ENCODE measurements at regions not wholly inside any gene's neighbourhood (a gene's known extent, or its start where the extent isn't known, plus 50 kb on each side); places are given as distances from the start of the nearest gene placed in this dataset.

GRCh38 chr1:34296059-34296458 lies 119.4 kb downstream of the C1orf94 start:
- Histone ChIP-seq H3K23ac (ENCODE audit: insufficient read length, low read depth, low read length) (no peak overlapping the region), H3K4me1 (ENCODE audit: insufficient read depth, low read length) (no peaks in the 10 kb centered on the region), H3K18ac (ENCODE audit: insufficient read length, low read depth, low read length) (no peak overlapping the region), H3K4ac (ENCODE audit: low read depth, low read length) (no peak overlapping the region), H3K9me3 (ENCODE audit: control insufficient read depth, low read depth, low read length) (no peaks in the 10 kb centered on the region), H3K79me1 (ENCODE audit: insufficient read depth, low read depth, low read length, poor library complexity, severe bottlenecking) (no peaks in the 10 kb centered on the region), H2AFZ (ENCODE audit: low read length) (no peak overlapping the region), H2BK5ac (ENCODE audit: insufficient read length, low read length) (no peak overlapping the region), H3K23me2 (ENCODE audit: insufficient read length, low read depth, low read length, poor library complexity, severe bottlenecking) (no peaks in the 10 kb centered on the region), H3K27ac (ENCODE audit: insufficient read length, low read depth, low read length) (no peak overlapping the region), H3K79me2 (ENCODE audit: insufficient read depth, low read length) (no peaks in the 10 kb centered on the region), H2BK20ac (ENCODE audit: low read depth, low read length, poor library complexity, severe bottlenecking) (no peak overlapping the region), H3T11ph (ENCODE audit: low read length) (no peak overlapping the region), H3K9ac (ENCODE audit: extremely low read depth, insufficient read length, low read length) (no peak overlapping the region), H3K27me3 (ENCODE audit: insufficient read depth, low read length) (no peaks in the 10 kb centered on the region), H4K8ac (replicated peaks; ENCODE audit: insufficient read length, low read depth, low read length) (no peak overlapping the region), H3K56ac (ENCODE audit: insufficient read length, low read depth, low read length) (no peak overlapping the region), H4K20me1 (ENCODE audit: control insufficient read depth, insufficient read depth, insufficient read length) (no peaks in the 10 kb centered on the region), H3K4me2 (ENCODE audit: insufficient read depth, insufficient read length, low read length) (no peak overlapping the region), H2BK15ac (ENCODE audit: low read depth, low read length) (no peak overlapping the region), H2AK5ac (ENCODE audit: insufficient read length, low read length) (no peak overlapping the region), H4K91ac (ENCODE audit: insufficient read length, low read depth, low read length) (no peak overlapping the region), H4K5ac (ENCODE audit: insufficient read length, low read depth, low read length) (no peak overlapping the region), H2BK120ac (ENCODE audit: low read depth, low read length, poor library complexity, severe bottlenecking) (no peak overlapping the region), H3K14ac (ENCODE audit: insufficient read depth, low read length) (peak overlapping the region; percentile 40; the same call in 1 of the 2 replicates), H2BK12ac (ENCODE audit: insufficient read length, low read depth, low read length) (no peak overlapping the region)
- no peak overlapping the region for H3K27ac Mint-ChIP-seq
- no peak for TF ChIP-seq CTCF (conservative IDR thresholded peaks at IDR 0.05)
- H3K4me3 Mint-ChIP-seq = no peak overlapping the region
- no peaks in the 10 kb centered on the region; a peak in 1 of 5 replicates for H3K9me3 Mint-ChIP-seq
- no peaks in the 10 kb centered on the region for H3K4me1 Mint-ChIP-seq
- whole genome bisulfite sequencing (ENCODE audit: extremely low coverage, insufficient read length, low lambda C conversion rate) = no CpG with 5 or more reads among the region's 6 CpGs
- no peak for DNase-seq
- H3K27me3 Mint-ChIP-seq (ENCODE audit: low read depth) = peaks cover 3% of the 10 kb centered on the region
- no peaks in the 10 kb centered on the region for H3K36me3 Mint-ChIP-seq (ENCODE audit: insufficient read depth in 1 of 3, low read depth in 3 of 3)

Data from H9 (cell line).